Endothelial cell of umbilical vein (primary cell): ENCODE measurements at regions not wholly inside any gene's neighbourhood (a gene's known extent, or its start where the extent isn't known, plus 50 kb on each side); places are given as distances from the start of the nearest gene placed in this dataset.
A peak's percentile ranks its signal among the peaks of the same experiment; 100 is the strongest.

ENCODE experiments used
- BruUV-seq: library from RNA; stranded (reverse); fragments of 400-500 nt; replicated peaks from 2 replicates; lab custom pipeline; 2021; lab: Mats Ljungman, UMichigan
- CTCF ChIA-PET: fragments of 300-600, 350-600 bp; sonication (Branson Sonifier 250); formaldehyde crosslinking; loops from one replicate; lab custom pipeline; 2021; ENCODE audit warnings: antibody characterized with exemption, inconsistent platforms; lab: Charles Lee
- POLR2A ChIA-PET: fragments of 300-600, 350-600 bp; sonication (Branson Sonifier 250); formaldehyde crosslinking; loops from one replicate; lab custom pipeline; 2021; ENCODE audit warnings: antibody characterized with exemption, inconsistent platforms; lab: Charles Lee
- DNase-seq: peaks from one replicate; pipeline ENCODE4 v3.0.0-alpha.2; 2011; ENCODE audit warnings: low read depth, low spot score
- FAIRE-seq: peaks from 2 replicates; lab custom pipeline; 2011; peaks lifted over from hg19 to GRCh38; lab: Jason Lieb, UNC
- H2AFZ ChIP-seq: 2 replicates; pipeline ENCODE4 v1.6.0; 2012; ENCODE audit warnings: low read depth, low read length, control low read depth, inconsistent platforms
- H3K27ac ChIP-seq: 2 replicates; pipeline ENCODE4 v1.5.1; 2011; ENCODE audit warnings: low read depth, mild to moderate bottlenecking, control low read depth, low read length, moderate library complexity; ENCODE audit not compliant: insufficient read depth
- H3K27me3 ChIP-seq, 2 experiments: 2 replicates each; pipeline versions ENCODE4 v1.6.0 to v1.6.1; 2011; ENCODE audit warnings: low read length in 2 of 2, mixed read lengths in 1 of 2; ENCODE audit not compliant: control insufficient read depth in 2 of 2, insufficient read depth in 2 of 2
- H3K36me3 ChIP-seq, 2 experiments: 2 replicates in 1 of 2; 3 replicates in 1 of 2; pipeline ENCODE4 v1.5.1; 2011; ENCODE audit warnings: low read length in 2 of 2, mild to moderate bottlenecking in 1 of 2, moderate library complexity in 1 of 2; ENCODE audit not compliant: control insufficient read depth in 2 of 2, insufficient read depth in 2 of 2; ENCODE audit errors: extremely low read depth in 1 of 2
- H3K4me1 ChIP-seq: 3 replicates; pipeline ENCODE4 v1.5.1; 2011; ENCODE audit warnings: mild to moderate bottlenecking, low read length; ENCODE audit not compliant: control insufficient read depth, insufficient read depth; ENCODE audit errors: extremely low read depth
- H3K4me2 ChIP-seq: 2 replicates; pipeline ENCODE4 v1.6.1; 2011; ENCODE audit warnings: low read length, control low read depth, mixed read lengths; ENCODE audit not compliant: insufficient read depth
- H3K4me3 ChIP-seq, 3 experiments: fragments of 200-600 bp in 1 of 3; sonication (generic), shearing (Covaris generic) in 1 of 3; replicated peaks in 1 of 3; 2 replicates each; pipeline ENCODE4 v1.5.1; 2011 to 2016; ENCODE audit warnings: control low read depth in 3 of 3, low read length in 3 of 3, mild to moderate bottlenecking in 2 of 3, inconsistent platforms in 1 of 3, low read depth in 1 of 3, moderate library complexity in 1 of 3; ENCODE audit not compliant: insufficient read depth in 1 of 3
- H3K79me2 ChIP-seq: 2 replicates; pipeline ENCODE4 v1.6.0; 2012; ENCODE audit warnings: low read length, inconsistent platforms; ENCODE audit not compliant: control insufficient read depth, insufficient read depth
- H3K9ac ChIP-seq: replicated peaks from 2 replicates; pipeline ENCODE3; 2011; ENCODE audit warnings: low read length, control low read depth; ENCODE audit not compliant: insufficient read depth; ENCODE audit errors: extremely low read depth
- H3K9me1 ChIP-seq: replicated peaks from 3 replicates; pipeline ENCODE4 v1.6.0; 2011; ENCODE audit warnings: mild to moderate bottlenecking, low read length; ENCODE audit not compliant: control insufficient read depth, insufficient read depth; ENCODE audit errors: extremely low read depth
- H3K9me3 ChIP-seq: replicated peaks from 2 replicates; pipeline ENCODE4 v1.5.1; 2012; ENCODE audit warnings: low read length, inconsistent platforms; ENCODE audit not compliant: control insufficient read depth, insufficient read depth
- H4K20me1 ChIP-seq: replicated peaks from 2 replicates; pipeline ENCODE3; 2011; ENCODE audit warnings: mild to moderate bottlenecking, low read length; ENCODE audit not compliant: control insufficient read depth, insufficient read depth; ENCODE audit errors: extremely low read depth
- EZH2 ChIP-seq: IDR thresholded peaks from 2 replicates; pipeline ENCODE4 v1.6.1; 2012; ENCODE audit warnings: borderline replicate concordance, low read depth, mild to moderate bottlenecking, moderate library complexity, low read length, inconsistent platforms; ENCODE audit not compliant: severe bottlenecking
- FOS ChIP-seq: IDR thresholded peaks from 2 replicates; pipeline ENCODE4 v1.6.1; 2011; ENCODE audit warnings: mild to moderate bottlenecking, low read length, moderate library complexity, borderline replicate concordance; ENCODE audit not compliant: insufficient read depth
- JUN ChIP-seq: IDR thresholded peaks from 2 replicates; pipeline ENCODE4 v1.6.1; 2011; ENCODE audit warnings: borderline replicate concordance, low read depth; ENCODE audit not compliant: insufficient read length, insufficient read depth
- POLR2A ChIP-seq: IDR thresholded peaks from 2 replicates; pipeline ENCODE4 v1.6.1; 2012; ENCODE audit warnings: low read depth, mild to moderate bottlenecking, control low read depth, low read length
- dilution Hi-C: fragments of 300-500 bp; cut with MboI; formaldehyde crosslinking; loops from one replicate; pipeline ENCODE4 v1.15.0; 2019; ENCODE audit warnings: low sequenced_read_pairs; ENCODE audit not compliant: extremely low pct_ligation_motif_present
- intact Hi-C: fragments of 100-400 bp; cut with micrococcal nuclease; formaldehyde crosslinking; loops from one replicate; pipeline ENCODE4 v1.10.0; 2022
- TF ChIP-seq, protein P1 (sequence below): IDR thresholded peaks from 2 replicates; pipeline ENCODE4 v1.6.1; 2011; ENCODE audit not compliant: insufficient read depth, insufficient read length
- TF ChIP-seq, protein P2 (sequence below), 2 donors: IDR thresholded peaks; 1 replicate in 1 of 2; 2 replicates in 1 of 2; pipeline ENCODE4 v1.5.1; 2011; ENCODE audit warnings: low read length in 2 of 2, mild to moderate bottlenecking in 2 of 2, moderate library complexity in 2 of 2, control low read depth in 1 of 2, inconsistent platforms in 1 of 2, low read depth in 1 of 2; ENCODE audit not compliant: insufficient read depth in 1 of 2; ENCODE audit errors: extremely low read depth in 1 of 2

DNA sequence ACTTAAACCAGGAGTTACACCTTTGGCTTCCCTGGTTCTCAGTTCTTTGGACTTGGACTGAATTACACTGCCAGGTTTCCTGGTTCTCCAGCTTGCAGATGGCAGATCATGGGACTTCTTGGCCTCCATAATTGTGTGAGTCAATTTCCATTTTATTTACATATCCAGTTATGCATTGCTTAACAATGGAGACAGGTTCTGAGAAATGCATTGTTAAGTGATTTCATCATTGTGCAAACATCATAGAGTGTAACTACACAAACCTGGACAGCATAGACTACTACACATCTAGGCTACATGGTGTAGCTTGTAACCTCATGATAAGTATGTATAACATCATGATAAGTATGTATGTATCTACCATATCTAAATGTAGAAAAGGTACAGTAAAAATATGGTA lies 276.1 kb upstream of the BTG1 start:
- intact Hi-C loops: loop anchor here (5.0 kb wide), 1 partner anchor 151 kb away; no protein-coding TSS in a partner anchor
- POLR2A ChIA-PET: no interaction called here

More for the DNA sequence above, 276.1 kb upstream of the BTG1 start:
- Histone ChIP-seq H3K4me2 (no peak overlapping the region), H3K9me3 (no peaks in the 10 kb centered on the region), H3K27ac (no peak overlapping the region), H3K36me3 (no peaks in the 10 kb centered on the region), H3K9ac (no peak overlapping the region), H4K20me1 (no peaks in the 10 kb centered on the region), H2AFZ (no peak overlapping the region), H3K4me3 (no peak overlapping the region), H3K4me1 (no peaks in the 10 kb centered on the region), H3K9me1 (no peaks in the 10 kb centered on the region), H3K27me3 (no peaks in the 10 kb centered on the region), H3K79me2 (no peaks in the 10 kb centered on the region)
- FAIRE-seq (peak; percentile 76), DNase-seq (peak; percentile 50)
- BruUV-seq: no TSS peak
- CTCF ChIA-PET: interaction anchor here (0.9 to 1.2 kb wide), 2 partner anchors 12 to 148 kb away, joined by 3 read pairs; no protein-coding TSS in a partner anchor
- dilution Hi-C loops: no loop called here
- TF ChIP-seq, protein P1, sequence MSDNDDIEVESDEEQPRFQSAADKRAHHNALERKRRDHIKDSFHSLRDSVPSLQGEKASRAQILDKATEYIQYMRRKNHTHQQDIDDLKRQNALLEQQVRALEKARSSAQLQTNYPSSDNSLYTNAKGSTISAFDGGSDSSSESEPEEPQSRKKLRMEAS: no peak
- TF ChIP-seq, protein P2, sequence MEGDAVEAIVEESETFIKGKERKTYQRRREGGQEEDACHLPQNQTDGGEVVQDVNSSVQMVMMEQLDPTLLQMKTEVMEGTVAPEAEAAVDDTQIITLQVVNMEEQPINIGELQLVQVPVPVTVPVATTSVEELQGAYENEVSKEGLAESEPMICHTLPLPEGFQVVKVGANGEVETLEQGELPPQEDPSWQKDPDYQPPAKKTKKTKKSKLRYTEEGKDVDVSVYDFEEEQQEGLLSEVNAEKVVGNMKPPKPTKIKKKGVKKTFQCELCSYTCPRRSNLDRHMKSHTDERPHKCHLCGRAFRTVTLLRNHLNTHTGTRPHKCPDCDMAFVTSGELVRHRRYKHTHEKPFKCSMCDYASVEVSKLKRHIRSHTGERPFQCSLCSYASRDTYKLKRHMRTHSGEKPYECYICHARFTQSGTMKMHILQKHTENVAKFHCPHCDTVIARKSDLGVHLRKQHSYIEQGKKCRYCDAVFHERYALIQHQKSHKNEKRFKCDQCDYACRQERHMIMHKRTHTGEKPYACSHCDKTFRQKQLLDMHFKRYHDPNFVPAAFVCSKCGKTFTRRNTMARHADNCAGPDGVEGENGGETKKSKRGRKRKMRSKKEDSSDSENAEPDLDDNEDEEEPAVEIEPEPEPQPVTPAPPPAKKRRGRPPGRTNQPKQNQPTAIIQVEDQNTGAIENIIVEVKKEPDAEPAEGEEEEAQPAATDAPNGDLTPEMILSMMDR (IDR thresholded peaks at IDR 0.05; ENCODE audit: extremely low read depth in 1 of 2, insufficient read depth in 1 of 2, low read depth in 1 of 2, low read length in 2 of 2): no peak
- TF ChIP-seq JUN: peak; percentile 23
- no peak for TF ChIP-seq EZH2
- TF ChIP-seq POLR2A: no peak
- TF ChIP-seq FOS: no peak
